ENCODE measurements at regions not wholly inside any gene's neighbourhood (a gene's known extent, or its start where the extent isn't known, plus 50 kb on each side); places are given as distances from the start of the nearest gene placed in this dataset.
A peak's percentile ranks its signal among the peaks of the same experiment; 100 is the strongest.
"Not testable (repeated sequence)": the region's sequence is repeated elsewhere in the genome, so short reads cannot be mapped to it uniquely, and the experiment has no call there.

- intact Hi-C loops (cut with DNase I): no loop called here
- DNase-seq: peak in 1 of 10 donors; percentile 50
These were observed 103.1 kb upstream of the PPP2R3B start for GRCh38 chrX:489820-490219.

GRCh38 chrX:497186-498014 is 110.7 kb upstream of the PPP2R3B start:
- no peak for DNase-seq
- intact Hi-C loops (cut with DNase I): no loop called here

- DNase-seq; intact Hi-C loops (cut with DNase I): not testable (repeated sequence)
These were observed 112.2 kb upstream of the PPP2R3B start for GRCh38 chrX:498901-499300.

GRCh38 chrX:499870-500364 is 113.2 kb upstream of the PPP2R3B start:
- DNase-seq: no peak
- intact Hi-C loops (cut with DNase I): no loop called here

- no peak for DNase-seq
- intact Hi-C loops (cut with DNase I): no loop called here
These were observed 113.8 kb upstream of the PPP2R3B start for GRCh38 chrX:500481-501010.

GRCh38 chrX:506341-506740 is 119.6 kb upstream of the PPP2R3B start:
- intact Hi-C loops (cut with DNase I): no loop called here
- no peak for DNase-seq

GRCh38 chrX:508163-508562 is 121.5 kb upstream of the PPP2R3B start:
- intact Hi-C loops (cut with DNase I): no loop called here
- peak in 1 of 10 donors; percentile 52 for DNase-seq

GRCh38 chrX:508821-509220 is 121.8 kb upstream of the SHOX start:
- DNase-seq; intact Hi-C loops (cut with DNase I): not testable (repeated sequence)

GRCh38 chrX:511089-511488 is 119.5 kb upstream of the SHOX start:
- DNase-seq; intact Hi-C loops (cut with DNase I): not testable (repeated sequence)

GRCh38 chrX:518319-518718 is 112.3 kb upstream of the SHOX start:
- intact Hi-C loops (cut with DNase I): no loop called here
- no peak for DNase-seq

GRCh38 chrX:519741-520140 is 110.8 kb upstream of the SHOX start:
- DNase-seq: no peak
- intact Hi-C loops (cut with DNase I): no loop called here

- intact Hi-C loops (cut with DNase I): no loop called here
- DNase-seq: no peak
These were observed 108.1 kb upstream of the SHOX start for GRCh38 chrX:522456-522855.

- no peak for DNase-seq
- intact Hi-C loops (cut with DNase I): no loop called here
These were observed 105.5 kb upstream of the SHOX start for GRCh38 chrX:525134-525533.

GRCh38 chrX:526295-527224 is 104.0 kb upstream of the SHOX start:
- intact Hi-C loops (cut with DNase I): no loop called here
- peak in 2 of 10 donors; percentile 44 to 62 for DNase-seq

GRCh38 chrX:530726-531610 is 99.6 kb upstream of the SHOX start:
- intact Hi-C loops (cut with DNase I): no loop called here
- DNase-seq: no peak

GRCh38 chrX:531611-531936 is 99.0 kb upstream of the SHOX start:
- no peak for DNase-seq

GRCh38 chrX:534804-535203 is 95.8 kb upstream of the SHOX start:
- no peak for DNase-seq
- intact Hi-C loops (cut with DNase I): no loop called here

More at GRCh38 chrX:531611-531936, 99.0 kb upstream of the SHOX start:
- intact Hi-C loops (cut with DNase I): no loop called here

GRCh38 chrX:536616-537015 is 94.0 kb upstream of the SHOX start:
- intact Hi-C loops (cut with DNase I): no loop called here
- peak in 1 of 10 donors; percentile 58 for DNase-seq

GRCh38 chrX:537151-537550 is 93.4 kb upstream of the SHOX start:
- no peak for DNase-seq
- intact Hi-C loops (cut with DNase I): no loop called here

- no peak for DNase-seq
- intact Hi-C loops (cut with DNase I): no loop called here
These were observed 92.3 kb upstream of the SHOX start for GRCh38 chrX:538311-538710.

Measured in posterior cingulate gyrus (tissue), 11 donors.